C4-2B (cell line): ENCODE measurements at regions not wholly inside any gene's neighbourhood (a gene's known extent, or its start where the extent isn't known, plus 50 kb on each side); places are given as distances from the start of the nearest gene placed in this dataset.

Experiments
- ZFX ChIP-seq: fragments of 450-650 bp; IDR thresholded peaks from 2 replicates; pipeline ENCODE4 v1.6.1; 2017
- TF ChIP-seq, protein P1 (sequence below): fragments of 450-650 bp; conservative IDR thresholded peaks from 2 replicates; pipeline ENCODE4 v1.5.1; 2017; ENCODE audit warnings: mild to moderate bottlenecking

GRCh38 chr2:67082813-67083212 lies 314.3 kb upstream of the ETAA1 start:
- TF ChIP-seq, protein P1, sequence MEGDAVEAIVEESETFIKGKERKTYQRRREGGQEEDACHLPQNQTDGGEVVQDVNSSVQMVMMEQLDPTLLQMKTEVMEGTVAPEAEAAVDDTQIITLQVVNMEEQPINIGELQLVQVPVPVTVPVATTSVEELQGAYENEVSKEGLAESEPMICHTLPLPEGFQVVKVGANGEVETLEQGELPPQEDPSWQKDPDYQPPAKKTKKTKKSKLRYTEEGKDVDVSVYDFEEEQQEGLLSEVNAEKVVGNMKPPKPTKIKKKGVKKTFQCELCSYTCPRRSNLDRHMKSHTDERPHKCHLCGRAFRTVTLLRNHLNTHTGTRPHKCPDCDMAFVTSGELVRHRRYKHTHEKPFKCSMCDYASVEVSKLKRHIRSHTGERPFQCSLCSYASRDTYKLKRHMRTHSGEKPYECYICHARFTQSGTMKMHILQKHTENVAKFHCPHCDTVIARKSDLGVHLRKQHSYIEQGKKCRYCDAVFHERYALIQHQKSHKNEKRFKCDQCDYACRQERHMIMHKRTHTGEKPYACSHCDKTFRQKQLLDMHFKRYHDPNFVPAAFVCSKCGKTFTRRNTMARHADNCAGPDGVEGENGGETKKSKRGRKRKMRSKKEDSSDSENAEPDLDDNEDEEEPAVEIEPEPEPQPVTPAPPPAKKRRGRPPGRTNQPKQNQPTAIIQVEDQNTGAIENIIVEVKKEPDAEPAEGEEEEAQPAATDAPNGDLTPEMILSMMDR, result no peak
- no peak for TF ChIP-seq ZFX
